Neural progenitor cell (in vitro differentiated cells): ENCODE measurements at regions not wholly inside any gene's neighbourhood (a gene's known extent, or its start where the extent isn't known, plus 50 kb on each side); places are given as distances from the start of the nearest gene placed in this dataset.

ENCODE experiments used
- DNase-seq: peaks from one replicate; pipeline ENCODE4 v3.0.0-alpha.2; 2016; ENCODE audit warnings: low spot score
- H2AFZ ChIP-seq: fragments of 200-600 bp; sonication (generic); replicated peaks from 2 replicates; pipeline ENCODE4 v1.6.1; 2016; ENCODE audit warnings: antibody characterized with exemption
- H3F3A ChIP-seq: fragments of 200-600 bp; sonication (generic); 2 replicates; pipeline ENCODE4 v1.6.1; 2016; ENCODE audit warnings: antibody characterized with exemption, low read depth
- H3K27ac ChIP-seq: fragments of 200-600 bp; sonication (generic); 2 replicates; pipeline ENCODE4 v1.5.1; 2016; ENCODE audit warnings: mild to moderate bottlenecking
- H3K27me3 ChIP-seq: fragments of 200-600 bp; sonication (generic); 2 replicates; pipeline ENCODE4 v1.6.1; 2016; ENCODE audit warnings: mild to moderate bottlenecking, moderate library complexity
- H3K36me3 ChIP-seq: fragments of 200-600 bp; sonication (generic); 2 replicates; pipeline ENCODE4 v1.5.1; 2016
- H3K4me1 ChIP-seq: fragments of 200-600 bp; sonication (generic); 2 replicates; pipeline ENCODE4 v1.6.1; 2016; ENCODE audit warnings: mixed run types
- H3K4me2 ChIP-seq: fragments of 200-600 bp; sonication (generic); 2 replicates; pipeline ENCODE4 v1.6.1; 2016
- H3K4me3 ChIP-seq: fragments of 200-600 bp; sonication (generic); 2 replicates; pipeline ENCODE4 v1.5.1; 2016
- H3K79me2 ChIP-seq: fragments of 200-600 bp; sonication (generic); 2 replicates; pipeline ENCODE4 v1.6.1; 2016; ENCODE audit warnings: low read depth
- H3K9ac ChIP-seq: fragments of 200-600 bp; sonication (generic); 2 replicates; pipeline ENCODE4 v1.6.1; 2016
- H3K9me3 ChIP-seq: fragments of 200-600 bp; sonication (generic); 2 replicates; pipeline ENCODE4 v1.5.1; 2016; ENCODE audit warnings: low read depth
- H4K20me1 ChIP-seq: fragments of 200-600 bp; sonication (generic); 2 replicates; pipeline ENCODE4 v1.6.1; 2016; ENCODE audit warnings: low read depth
- H3K27ac Mint-ChIP-seq: 3 replicates; pipeline ENCODE4 v1.8.0; 2021; ENCODE audit warnings: mixed read lengths
- H3K27me3 Mint-ChIP-seq: 2 replicates; pipeline ENCODE4 v1.8.0; 2022; ENCODE audit warnings: low read depth, mild to moderate bottlenecking, inconsistent platforms, moderate library complexity, mixed read lengths; ENCODE audit not compliant: insufficient read depth
- H3K36me3 Mint-ChIP-seq: 3 replicates; pipeline ENCODE4 v1.8.0; 2021; ENCODE audit warnings: mixed read lengths
- H3K4me1 Mint-ChIP-seq: 3 replicates; pipeline ENCODE4 v1.8.0; 2021; ENCODE audit warnings: mixed read lengths
- H3K4me3 Mint-ChIP-seq: 3 replicates; pipeline ENCODE4 v1.8.0; 2021; ENCODE audit warnings: mild to moderate bottlenecking, moderate library complexity, mixed read lengths
- H3K9me3 Mint-ChIP-seq: 3 replicates; pipeline ENCODE4 v1.8.0; 2020; ENCODE audit warnings: mixed read lengths
- EZH2 ChIP-seq: fragments of 200-600 bp; sonication (generic); IDR thresholded peaks from 2 replicates; pipeline ENCODE4 v1.6.1; 2017; ENCODE audit warnings: antibody characterized with exemption, mild to moderate bottlenecking, moderate library complexity
- EZH2phosphoT487 ChIP-seq: fragments of 200-600 bp; sonication (generic); IDR thresholded peaks from 2 replicates; pipeline ENCODE4 v1.6.1; 2017; ENCODE audit warnings: antibody characterized with exemption
- TF ChIP-seq, protein P1 (sequence below): fragments of 200-600 bp; sonication (generic); IDR thresholded peaks from 2 replicates; pipeline ENCODE4 v1.5.1; 2017; ENCODE audit warnings: antibody characterized with exemption, mild to moderate bottlenecking

- Mint-ChIP-seq H3K9me3 (peaks cover 2% of the 10 kb centered on the region), H3K4me3 (no peak overlapping the region), H3K27ac (no peak overlapping the region), H3K27me3 (peaks cover 4% of the 10 kb centered on the region), H3K4me1 (no peaks in the 10 kb centered on the region), H3K36me3 (no peaks in the 10 kb centered on the region)
- H2AFZ ChIP-seq, result no peak overlapping the region
- H3K9ac ChIP-seq, result no peak overlapping the region
- no peaks in the 10 kb centered on the region for H3K36me3 ChIP-seq
- H3K4me2 ChIP-seq, result no peak overlapping the region
- no peaks in the 10 kb centered on the region for H4K20me1 ChIP-seq
- H3K4me1 ChIP-seq, result no peaks in the 10 kb centered on the region
- H3F3A ChIP-seq, result no peaks in the 10 kb centered on the region
- H3K4me3 ChIP-seq, result no peak overlapping the region
- no peaks in the 10 kb centered on the region for H3K79me2 ChIP-seq
- no peak for DNase-seq
- no peak overlapping the region for H3K27ac ChIP-seq
- H3K9me3 ChIP-seq, result no peaks in the 10 kb centered on the region
- no peaks in the 10 kb centered on the region for H3K27me3 ChIP-seq
- TF ChIP-seq EZH2phosphoT487 (no peak), EZH2 (no peak)
- TF ChIP-seq, protein P1, sequence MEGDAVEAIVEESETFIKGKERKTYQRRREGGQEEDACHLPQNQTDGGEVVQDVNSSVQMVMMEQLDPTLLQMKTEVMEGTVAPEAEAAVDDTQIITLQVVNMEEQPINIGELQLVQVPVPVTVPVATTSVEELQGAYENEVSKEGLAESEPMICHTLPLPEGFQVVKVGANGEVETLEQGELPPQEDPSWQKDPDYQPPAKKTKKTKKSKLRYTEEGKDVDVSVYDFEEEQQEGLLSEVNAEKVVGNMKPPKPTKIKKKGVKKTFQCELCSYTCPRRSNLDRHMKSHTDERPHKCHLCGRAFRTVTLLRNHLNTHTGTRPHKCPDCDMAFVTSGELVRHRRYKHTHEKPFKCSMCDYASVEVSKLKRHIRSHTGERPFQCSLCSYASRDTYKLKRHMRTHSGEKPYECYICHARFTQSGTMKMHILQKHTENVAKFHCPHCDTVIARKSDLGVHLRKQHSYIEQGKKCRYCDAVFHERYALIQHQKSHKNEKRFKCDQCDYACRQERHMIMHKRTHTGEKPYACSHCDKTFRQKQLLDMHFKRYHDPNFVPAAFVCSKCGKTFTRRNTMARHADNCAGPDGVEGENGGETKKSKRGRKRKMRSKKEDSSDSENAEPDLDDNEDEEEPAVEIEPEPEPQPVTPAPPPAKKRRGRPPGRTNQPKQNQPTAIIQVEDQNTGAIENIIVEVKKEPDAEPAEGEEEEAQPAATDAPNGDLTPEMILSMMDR, result no peak
Observed at GRCh38 chr19:31570718-31571117, 221.5 kb upstream of the TSHZ3 start.

DNA sequence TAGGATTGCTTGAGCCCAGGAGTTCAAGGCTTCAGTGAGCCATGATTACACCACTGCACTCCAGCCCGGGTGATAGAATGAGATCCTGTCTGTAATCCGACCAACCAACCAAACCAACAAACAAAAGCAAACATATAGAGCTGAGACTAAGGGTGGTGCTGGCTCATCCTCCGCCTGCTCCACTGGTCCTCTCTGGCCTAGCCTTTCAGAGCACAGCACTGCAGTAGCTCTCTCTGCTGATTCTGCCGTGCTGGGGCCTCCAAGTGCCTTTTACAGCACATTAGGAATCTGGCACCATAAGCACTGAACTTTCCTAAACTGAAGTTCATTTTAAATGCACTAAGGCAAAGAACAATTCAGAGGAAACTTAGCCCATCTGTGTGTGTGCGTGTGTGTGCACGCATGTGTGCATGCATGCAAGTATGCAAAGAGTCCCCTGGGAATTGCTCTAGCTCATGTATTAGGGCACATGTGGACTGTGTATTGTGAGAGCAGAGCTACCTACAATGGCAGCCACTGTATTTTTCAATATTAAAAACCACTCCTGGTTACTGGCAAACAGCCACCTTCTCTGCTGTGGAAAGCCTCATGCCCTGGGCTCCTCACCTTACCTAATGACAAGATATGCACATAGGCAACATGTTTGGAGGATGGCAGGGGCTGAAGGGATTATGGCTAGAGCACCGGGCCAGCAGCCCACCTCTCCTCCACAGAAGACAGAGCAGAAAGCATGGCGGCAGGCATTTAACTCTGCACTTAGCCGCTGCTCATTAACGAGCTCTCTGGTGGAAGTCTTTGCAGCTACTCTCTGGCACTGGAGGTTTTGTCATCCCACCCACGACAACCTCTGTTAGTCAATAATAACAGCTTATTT, 223.1 kb upstream of the TSHZ3 start:
- TF ChIP-seq EZH2 (no peak), EZH2phosphoT487 (no peak)
- TF ChIP-seq, protein P1, result no peak
- H3K4me1 Mint-ChIP-seq, result no peaks in the 10 kb centered on the region

DNA sequence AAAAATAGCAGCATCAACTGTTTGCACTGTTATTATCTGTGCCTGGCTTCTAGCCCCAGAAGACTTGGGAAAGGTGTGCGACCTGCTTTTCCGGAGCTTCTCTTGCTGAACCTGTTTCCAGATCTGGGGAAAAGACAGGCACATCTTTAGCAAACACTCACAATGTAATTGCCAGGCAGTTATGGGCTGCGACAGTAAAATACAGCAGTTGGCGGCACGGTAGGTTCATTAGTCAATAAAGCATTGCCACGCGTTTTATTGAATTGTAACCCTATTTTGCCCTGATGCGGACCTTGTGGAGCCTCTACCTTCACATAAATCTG, 223.7 kb upstream of the TSHZ3 start:
- H3K27ac ChIP-seq, result no peak overlapping the region
- no peak overlapping the region for H3K9ac ChIP-seq
- Mint-ChIP-seq H3K9me3 (no peaks in the 10 kb centered on the region), H3K4me3 (no peak overlapping the region), H3K27me3 (peaks cover 4% of the 10 kb centered on the region), H3K27ac (no peak overlapping the region), H3K4me1 (no peaks in the 10 kb centered on the region), H3K36me3 (no peaks in the 10 kb centered on the region)
- no peaks in the 10 kb centered on the region for H3K79me2 ChIP-seq
- no peaks in the 10 kb centered on the region for H3K27me3 ChIP-seq
- no peaks in the 10 kb centered on the region for H3F3A ChIP-seq
- no peak overlapping the region for H3K4me2 ChIP-seq
- H3K36me3 ChIP-seq, result no peaks in the 10 kb centered on the region
- no peaks in the 10 kb centered on the region for H3K9me3 ChIP-seq
- TF ChIP-seq EZH2, result no peak
- no peak for TF ChIP-seq EZH2phosphoT487
- TF ChIP-seq, protein P1, result no peak
- DNase-seq, result no peak
- H2AFZ ChIP-seq, result no peak overlapping the region
- no peak overlapping the region for H3K4me3 ChIP-seq
- H4K20me1 ChIP-seq, result no peaks in the 10 kb centered on the region
- H3K4me1 ChIP-seq, result no peaks in the 10 kb centered on the region

More for the DNA sequence above, 223.1 kb upstream of the TSHZ3 start:
- Mint-ChIP-seq H3K27ac (no peak overlapping the region), H3K4me3 (no peak overlapping the region), H3K27me3 (peaks cover 4% of the 10 kb centered on the region), H3K9me3 (no peaks in the 10 kb centered on the region), H3K36me3 (no peaks in the 10 kb centered on the region)
- Histone ChIP-seq H3K4me3 (no peak overlapping the region), H2AFZ (no peak overlapping the region), H3F3A (no peaks in the 10 kb centered on the region), H3K4me1 (no peaks in the 10 kb centered on the region), H4K20me1 (no peaks in the 10 kb centered on the region), H3K27ac (no peak overlapping the region), H3K27me3 (no peaks in the 10 kb centered on the region), H3K79me2 (no peaks in the 10 kb centered on the region), H3K9ac (no peak overlapping the region), H3K9me3 (no peaks in the 10 kb centered on the region), H3K4me2 (no peak overlapping the region), H3K36me3 (no peaks in the 10 kb centered on the region)
- peak; percentile 23 for DNase-seq
